ENCODE measurements at regions not wholly inside any gene's neighbourhood (a gene's known extent, or its start where the extent isn't known, plus 50 kb on each side); places are given as distances from the start of the nearest gene placed in this dataset.

DNA sequence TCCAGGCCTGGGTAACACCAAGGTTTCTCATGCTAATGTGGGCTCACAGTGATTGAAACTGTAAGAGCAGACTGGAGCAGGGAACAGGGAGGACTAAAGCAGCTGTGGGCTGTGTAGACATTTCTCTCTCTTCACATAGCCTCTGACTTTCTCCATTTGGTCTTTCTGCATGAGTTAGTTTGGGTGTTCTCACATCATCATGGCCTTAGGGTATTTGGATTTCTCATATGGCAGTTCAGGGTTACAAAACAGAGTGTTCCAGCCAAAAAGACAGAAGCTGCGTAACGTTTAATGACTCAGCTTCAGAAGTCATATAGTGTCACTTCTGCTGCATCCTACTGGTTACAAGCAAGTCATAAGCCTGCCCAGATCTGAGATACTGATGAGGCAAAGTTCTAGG lies 52.0 kb upstream of the OSBPL8 start:
- no peak for DNase-seq

- no peak for DNase-seq
Observed at GRCh38 chr12:76614364-76614763, 54.8 kb upstream of the OSBPL8 start.

- no peak for DNase-seq
Observed at GRCh38 chr12:76618031-76618430, 58.5 kb upstream of the OSBPL8 start.

- peak; percentile 62 for DNase-seq
Observed at GRCh38 chr12:76621582-76622024, 62.0 kb upstream of the OSBPL8 start.

- no peak for DNase-seq
Observed at GRCh38 chr12:76622351-76622750, 62.8 kb upstream of the OSBPL8 start.

DNA sequence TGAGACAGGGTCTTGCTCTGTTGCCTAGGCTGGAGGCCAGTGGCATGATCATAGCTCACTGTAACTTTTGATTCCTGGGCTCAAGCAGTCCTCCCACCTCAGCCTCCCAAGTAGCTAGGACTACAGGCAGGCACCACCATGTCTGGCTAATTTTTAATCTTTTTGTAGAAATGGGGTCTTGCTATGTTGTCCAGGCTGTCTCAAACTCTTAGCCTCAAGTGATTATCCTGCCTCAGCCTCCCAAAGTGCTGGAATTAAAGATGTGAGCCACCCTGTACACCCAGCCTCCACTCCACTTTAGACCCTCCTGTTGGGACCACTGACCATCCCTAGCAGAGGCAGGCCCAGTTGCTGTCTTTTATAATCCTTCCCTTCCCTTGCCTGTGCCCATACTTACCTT lies 63.3 kb upstream of the OSBPL8 start:
- no peak for DNase-seq

DNA sequence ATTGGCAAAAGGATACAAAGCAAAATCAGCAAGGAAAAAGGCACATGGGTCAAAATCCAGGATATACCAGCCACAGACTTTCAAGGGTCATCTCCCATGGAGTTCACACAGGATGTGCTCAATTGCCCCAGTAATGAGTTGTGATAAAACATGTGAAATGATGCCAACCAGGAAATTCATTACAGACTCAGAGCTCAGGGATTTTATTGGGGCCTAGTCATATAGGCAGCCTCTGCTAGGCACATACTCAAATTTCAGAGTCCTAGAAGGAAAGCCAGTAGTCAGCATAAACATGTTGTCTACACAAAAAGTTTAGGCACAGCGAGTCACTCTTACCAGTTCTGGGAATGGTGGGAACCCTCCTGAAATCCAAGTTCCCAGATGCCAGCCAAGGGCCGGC lies 64.4 kb upstream of the OSBPL8 start:
- DNase-seq: no peak

DNA sequence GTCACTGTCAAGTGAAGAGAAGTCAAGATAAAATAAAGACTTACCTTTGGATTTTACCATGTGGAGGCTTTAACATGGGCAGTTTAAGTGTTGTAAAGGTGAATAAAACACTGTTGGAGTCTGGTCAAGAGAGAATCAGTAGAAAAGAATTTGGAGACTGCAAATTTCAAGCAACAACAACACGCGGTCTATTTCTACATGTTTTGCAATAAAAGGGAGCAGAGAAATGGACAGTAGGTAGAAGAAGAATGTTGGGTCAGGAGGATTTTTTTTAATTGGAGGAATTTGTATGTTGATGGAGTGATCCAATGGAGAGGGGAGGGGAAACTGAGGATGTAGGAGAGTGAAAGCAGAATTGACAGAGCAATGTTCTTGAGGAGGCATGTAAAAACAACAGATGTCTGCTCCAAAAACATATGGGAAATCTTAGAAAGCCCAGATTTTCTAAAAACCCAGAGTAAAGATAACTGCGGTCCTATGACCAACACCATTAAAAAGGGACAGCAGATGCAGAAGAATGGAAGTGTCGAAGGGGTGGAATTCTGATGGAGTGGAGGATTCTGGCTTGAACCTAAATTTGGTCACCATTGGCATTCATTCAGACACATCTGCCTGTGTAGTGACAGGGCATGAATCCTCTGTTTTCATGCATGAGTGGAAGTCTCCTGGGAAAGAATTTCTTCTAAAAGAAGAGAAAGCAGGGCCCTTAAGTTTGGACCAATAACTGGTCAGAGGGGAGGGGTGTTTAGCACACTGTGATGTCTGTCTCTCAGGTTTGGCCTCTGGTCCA lies 68.0 kb upstream of the OSBPL8 start:
- DNase-seq: no peak

- DNase-seq: no peak
Observed at GRCh38 chr12:76628745-76629144, 69.2 kb upstream of the OSBPL8 start.

- DNase-seq: no peak
Observed at GRCh38 chr12:76631741-76632140, 72.2 kb upstream of the OSBPL8 start.

GRCh38 chr12:76633415-76633814 lies 73.8 kb upstream of the OSBPL8 start:
- DNase-seq: no peak

DNA sequence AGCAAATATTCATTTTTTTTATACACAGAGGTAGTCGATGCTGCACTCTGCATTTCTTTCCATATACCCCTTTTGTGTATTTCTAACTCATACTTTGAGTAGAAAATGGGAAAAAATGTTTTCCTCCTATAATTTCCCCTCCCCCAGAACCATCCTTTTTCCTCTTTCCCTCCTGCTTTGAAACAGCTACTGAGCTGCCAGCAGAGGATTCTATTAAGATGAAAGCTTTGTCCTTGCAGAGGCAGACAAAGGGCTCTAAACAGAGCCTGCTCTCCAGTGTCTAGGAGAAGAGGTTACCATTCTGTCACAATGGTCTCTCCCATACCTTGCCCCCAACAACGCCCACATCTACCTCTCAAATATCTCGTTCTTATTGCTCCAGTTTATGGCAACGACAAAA lies 74.6 kb upstream of the OSBPL8 start:
- DNase-seq: no peak

GRCh38 chr12:76636121-76636692 lies 76.6 kb upstream of the OSBPL8 start:
- DNase-seq: no peak

DNA sequence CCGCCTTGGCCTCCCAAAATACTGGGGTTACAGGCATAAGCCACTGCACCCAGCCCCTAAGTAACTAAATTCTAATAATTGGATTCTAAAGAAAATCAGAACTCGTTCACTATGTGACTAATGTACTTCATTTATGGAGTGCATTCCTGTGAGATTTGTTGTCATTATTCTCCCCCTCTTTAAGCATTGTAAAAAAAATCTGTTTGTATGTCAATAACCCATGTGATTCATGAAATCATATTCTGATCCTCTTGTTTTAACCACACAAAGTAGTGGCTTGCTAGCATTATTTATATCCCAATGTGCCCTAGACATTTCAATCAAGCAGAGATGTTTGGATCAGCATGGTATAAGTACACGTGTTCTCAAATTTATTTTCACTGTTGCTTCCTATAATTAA lies 78.2 kb upstream of the OSBPL8 start:
- DNase-seq: no peak

DNA sequence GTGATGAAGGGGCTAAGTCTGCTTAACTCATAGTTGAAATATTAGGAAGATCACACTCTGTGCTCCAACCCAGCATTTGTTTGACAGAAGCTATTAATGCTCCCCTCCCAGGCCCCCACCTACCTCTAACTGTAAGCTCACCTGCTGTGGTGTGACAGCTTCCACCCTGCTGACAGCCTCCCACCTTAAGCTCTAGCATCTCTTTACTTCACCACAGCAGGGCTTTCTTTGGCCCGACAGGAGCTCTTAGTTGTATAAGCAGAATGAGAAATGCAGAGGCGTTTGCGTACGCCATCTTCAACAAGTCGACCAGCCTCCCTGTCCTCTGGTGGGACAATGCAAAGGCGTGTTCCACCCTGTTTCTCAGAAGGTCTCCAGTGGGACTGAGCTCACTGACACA lies 80.1 kb upstream of the OSBPL8 start:
- DNase-seq: no peak

DNA sequence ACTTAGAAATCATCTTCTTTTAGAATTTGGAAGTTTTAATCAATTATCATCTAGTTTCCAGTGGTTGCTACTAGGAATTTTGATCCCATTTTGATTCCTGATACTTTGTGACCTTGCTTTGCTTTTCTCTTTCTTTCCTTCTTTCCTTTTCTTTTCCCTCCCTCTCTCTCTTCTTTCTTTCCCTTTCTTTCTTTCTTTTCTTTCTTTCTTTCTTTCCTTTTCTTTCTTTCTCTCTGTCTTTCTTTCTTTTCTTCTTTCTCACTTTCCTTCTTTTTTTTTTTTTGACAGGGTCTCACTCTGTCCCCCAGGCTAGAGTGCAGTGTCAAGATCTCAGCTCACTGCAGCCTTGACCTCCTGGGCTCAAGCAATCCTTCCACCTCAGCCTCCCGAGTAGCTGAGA lies 81.5 kb upstream of the OSBPL8 start:
- no peak for DNase-seq

DNA sequence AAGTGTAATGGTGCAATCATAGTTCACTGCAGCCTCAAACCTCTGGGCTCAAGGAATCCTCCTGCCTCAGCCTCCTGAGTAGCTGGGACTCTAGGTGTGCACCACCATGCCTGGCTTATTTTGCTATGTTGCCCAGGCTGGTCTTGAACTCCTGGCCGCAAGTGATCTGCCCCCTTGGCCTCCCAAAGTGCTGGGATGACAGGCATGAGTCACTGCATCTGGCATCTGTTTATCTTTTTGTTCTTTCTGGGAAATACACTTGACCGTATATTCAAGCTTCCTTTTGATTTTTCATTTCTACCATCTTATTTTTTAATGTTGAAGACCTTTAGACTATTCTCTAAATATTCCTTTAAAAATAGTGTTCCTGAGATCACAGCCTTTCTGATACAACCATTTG lies 82.4 kb upstream of the OSBPL8 start:
- DNase-seq: no peak

- DNase-seq: no peak
Observed at GRCh38 chr12:76643438-76643837, 83.9 kb upstream of the OSBPL8 start.

DNA sequence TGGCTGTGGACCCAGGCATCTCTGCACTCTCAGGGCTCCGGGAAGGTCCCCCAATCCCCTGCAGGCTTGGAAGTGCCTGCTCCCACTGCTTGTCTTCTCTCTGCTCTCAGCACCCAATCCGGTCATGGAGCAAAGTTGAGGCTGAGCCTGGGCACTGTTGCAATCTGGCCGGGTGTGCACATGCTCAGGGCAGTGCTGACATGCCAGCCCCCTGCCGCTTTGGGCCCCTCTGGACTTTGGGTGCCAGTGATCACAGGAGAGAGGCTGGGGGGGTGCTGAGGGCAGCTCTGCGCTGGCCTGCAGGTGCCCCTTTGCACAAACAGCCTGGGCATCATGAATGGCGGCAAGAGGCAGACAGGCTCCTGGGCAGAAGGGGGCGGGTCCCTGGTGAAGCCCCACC lies 85.4 kb upstream of the OSBPL8 start:
- DNase-seq: no peak

DNA sequence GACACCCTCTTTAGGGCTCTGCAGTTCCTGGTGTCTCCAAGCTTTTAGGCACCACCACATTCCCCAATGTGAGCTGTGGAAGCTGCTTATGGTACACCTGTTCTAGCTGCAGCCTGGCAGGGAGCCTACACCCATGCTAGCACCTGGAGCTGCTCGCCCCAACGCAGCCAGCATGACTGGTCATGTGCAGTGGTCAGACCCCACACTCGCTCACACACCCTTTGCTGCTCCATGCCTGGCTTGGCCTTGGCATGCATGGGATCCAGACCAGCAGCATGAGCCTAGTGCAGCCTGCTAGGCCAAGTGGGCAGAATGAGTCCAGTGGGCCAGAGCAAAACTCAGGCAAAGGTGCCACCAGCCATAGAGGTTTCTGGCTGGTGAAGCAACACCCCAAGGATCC lies 86.4 kb upstream of the OSBPL8 start:
- no peak for DNase-seq

DNA sequence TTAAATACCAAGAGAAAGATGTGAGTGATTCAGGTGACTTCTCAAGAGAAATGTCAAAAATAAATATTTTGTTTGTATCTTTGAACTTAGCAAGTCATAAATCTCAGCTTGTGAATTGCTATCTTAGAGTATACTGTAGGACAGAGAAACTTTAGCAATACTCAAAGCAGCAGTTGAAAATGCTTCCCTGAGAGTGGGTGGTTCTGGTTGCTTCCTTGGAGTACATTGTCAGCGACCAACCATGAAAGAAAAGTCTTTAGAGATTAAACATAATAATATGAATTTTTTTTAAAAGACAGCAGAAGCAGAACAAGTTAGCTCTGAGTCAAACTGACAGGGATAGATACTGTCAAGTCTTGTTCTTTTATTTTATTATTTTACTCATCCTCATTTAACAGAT lies 86.8 kb upstream of the OSBPL8 start:
- DNase-seq: no peak

DNA sequence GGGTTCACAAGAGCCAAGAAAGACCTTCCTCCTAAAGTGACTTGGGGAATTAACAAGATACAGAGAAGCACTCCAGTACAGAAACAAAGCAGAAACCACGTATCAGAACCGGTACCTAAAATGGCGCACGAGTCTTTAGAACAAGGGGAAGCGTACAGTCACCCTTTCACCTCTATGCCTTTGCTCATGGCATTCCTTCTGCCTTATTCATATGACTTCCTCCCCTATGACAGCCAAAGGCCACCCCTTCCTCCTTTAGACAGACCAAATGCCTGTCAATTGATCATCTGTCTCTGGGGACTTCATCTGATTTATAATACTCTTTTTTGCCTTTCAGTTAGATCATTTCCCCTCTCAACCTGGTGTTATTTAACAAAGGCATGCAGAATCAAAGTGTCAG lies 89.5 kb upstream of the OSBPL8 start:
- DNase-seq: no peak

DNA sequence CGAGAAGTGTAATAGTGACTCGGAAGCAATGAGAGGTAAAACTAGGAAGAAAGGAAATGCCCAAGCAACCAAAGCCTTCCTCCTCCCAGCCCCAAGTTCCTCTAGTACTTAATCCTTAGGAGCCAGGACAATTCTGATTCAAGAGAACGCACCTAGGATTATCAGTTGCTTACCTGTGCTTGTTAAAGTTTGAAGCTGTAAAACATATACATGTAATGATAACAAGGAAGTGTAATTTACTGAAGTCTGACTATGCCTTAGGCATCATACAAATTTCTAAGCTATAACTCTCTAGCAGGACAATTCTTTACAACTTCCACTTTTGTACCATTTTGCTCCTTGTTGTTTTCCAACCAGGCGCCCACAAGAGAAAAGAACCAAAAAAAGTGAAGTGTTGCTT lies 92.8 kb upstream of the OSBPL8 start:
- no peak for DNase-seq

GRCh38 chr12:76653342-76653741 lies 93.8 kb upstream of the OSBPL8 start:
- no peak for DNase-seq

GRCh38 chr12:76664731-76665130 lies 99.2 kb upstream of the ZDHHC17 start:
- DNase-seq: no peak
